ENCODE measurements at regions not wholly inside any gene's neighbourhood (a gene's known extent, or its start where the extent isn't known, plus 50 kb on each side); places are given as distances from the start of the nearest gene placed in this dataset.

DNA sequence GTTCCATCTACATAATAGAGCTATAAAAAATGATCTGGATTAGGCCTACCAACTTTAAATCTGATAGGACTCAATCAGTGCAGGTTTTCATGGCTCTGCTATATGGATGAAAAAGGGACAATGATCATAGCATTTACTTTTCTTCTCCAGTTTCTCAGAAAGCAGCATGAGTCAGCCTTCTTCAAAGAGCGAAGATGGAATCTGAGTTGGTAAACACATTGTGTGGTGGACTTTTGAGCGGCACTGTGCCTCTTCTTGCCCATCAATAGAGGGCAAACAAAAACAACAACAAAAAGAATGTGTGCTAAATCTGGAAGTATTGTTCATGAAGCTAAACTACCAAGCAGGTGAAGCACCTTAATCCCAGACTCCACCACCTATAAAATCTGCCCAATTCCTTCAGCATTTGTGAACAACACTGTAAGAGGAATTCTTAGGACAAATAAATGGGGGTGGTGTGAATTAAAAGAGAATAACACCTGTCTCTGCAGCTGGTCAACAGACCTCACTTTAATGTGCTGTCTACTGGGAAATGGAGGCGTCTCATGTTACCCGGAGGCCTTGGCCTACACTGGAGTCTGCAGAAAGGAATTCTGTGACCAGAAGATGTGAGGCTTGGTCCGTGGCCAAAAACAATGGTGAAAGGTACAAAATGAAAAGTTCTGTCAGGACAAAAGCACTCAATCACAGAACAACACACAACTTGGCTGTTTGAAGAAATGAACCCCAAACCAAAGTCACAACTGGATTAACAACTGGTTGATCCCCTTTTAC, 609.0 kb downstream of the IRS1 start:
- TF ChIP-seq YY1 (tag by site-specific recombination; IDR thresholded peaks at IDR 0.05), result no peak
- TF ChIP-seq HOXA7 (CRISPR knock-in tag; IDR thresholded peaks at IDR 0.05; ENCODE audit: borderline replicate concordance), result no peak
- TF ChIP-seq ZNF677 (tag by site-specific recombination; IDR thresholded peaks at IDR 0.05), result no peak
- TF ChIP-seq SP2 (tag by site-specific recombination; IDR thresholded peaks at IDR 0.05), result no peak
- TF ChIP-seq, protein P1, sequence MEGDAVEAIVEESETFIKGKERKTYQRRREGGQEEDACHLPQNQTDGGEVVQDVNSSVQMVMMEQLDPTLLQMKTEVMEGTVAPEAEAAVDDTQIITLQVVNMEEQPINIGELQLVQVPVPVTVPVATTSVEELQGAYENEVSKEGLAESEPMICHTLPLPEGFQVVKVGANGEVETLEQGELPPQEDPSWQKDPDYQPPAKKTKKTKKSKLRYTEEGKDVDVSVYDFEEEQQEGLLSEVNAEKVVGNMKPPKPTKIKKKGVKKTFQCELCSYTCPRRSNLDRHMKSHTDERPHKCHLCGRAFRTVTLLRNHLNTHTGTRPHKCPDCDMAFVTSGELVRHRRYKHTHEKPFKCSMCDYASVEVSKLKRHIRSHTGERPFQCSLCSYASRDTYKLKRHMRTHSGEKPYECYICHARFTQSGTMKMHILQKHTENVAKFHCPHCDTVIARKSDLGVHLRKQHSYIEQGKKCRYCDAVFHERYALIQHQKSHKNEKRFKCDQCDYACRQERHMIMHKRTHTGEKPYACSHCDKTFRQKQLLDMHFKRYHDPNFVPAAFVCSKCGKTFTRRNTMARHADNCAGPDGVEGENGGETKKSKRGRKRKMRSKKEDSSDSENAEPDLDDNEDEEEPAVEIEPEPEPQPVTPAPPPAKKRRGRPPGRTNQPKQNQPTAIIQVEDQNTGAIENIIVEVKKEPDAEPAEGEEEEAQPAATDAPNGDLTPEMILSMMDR (tag by site-specific recombination; IDR thresholded peaks at IDR 0.05), result no peak
- no peak for TF ChIP-seq ZNF121 (tag by site-specific recombination; IDR thresholded peaks at IDR 0.05)
